NB4 (cell line): ENCODE measurements at regions not wholly inside any gene's neighbourhood (a gene's known extent, or its start where the extent isn't known, plus 50 kb on each side); places are given as distances from the start of the nearest gene placed in this dataset.

Experiments used
- POLR2A ChIP-seq: IDR thresholded peaks from 2 replicates; pipeline ENCODE4 v1.6.1; 2011; ENCODE audit warnings: mild to moderate bottlenecking; ENCODE audit not compliant: insufficient read length; ENCODE audit errors: extremely low read depth
- TF ChIP-seq, protein P1 (sequence below): IDR thresholded peaks from one replicate; pipeline ENCODE4 v1.5.1; 2012; ENCODE audit warnings: low read depth, low read length

- TF ChIP-seq, protein P1, sequence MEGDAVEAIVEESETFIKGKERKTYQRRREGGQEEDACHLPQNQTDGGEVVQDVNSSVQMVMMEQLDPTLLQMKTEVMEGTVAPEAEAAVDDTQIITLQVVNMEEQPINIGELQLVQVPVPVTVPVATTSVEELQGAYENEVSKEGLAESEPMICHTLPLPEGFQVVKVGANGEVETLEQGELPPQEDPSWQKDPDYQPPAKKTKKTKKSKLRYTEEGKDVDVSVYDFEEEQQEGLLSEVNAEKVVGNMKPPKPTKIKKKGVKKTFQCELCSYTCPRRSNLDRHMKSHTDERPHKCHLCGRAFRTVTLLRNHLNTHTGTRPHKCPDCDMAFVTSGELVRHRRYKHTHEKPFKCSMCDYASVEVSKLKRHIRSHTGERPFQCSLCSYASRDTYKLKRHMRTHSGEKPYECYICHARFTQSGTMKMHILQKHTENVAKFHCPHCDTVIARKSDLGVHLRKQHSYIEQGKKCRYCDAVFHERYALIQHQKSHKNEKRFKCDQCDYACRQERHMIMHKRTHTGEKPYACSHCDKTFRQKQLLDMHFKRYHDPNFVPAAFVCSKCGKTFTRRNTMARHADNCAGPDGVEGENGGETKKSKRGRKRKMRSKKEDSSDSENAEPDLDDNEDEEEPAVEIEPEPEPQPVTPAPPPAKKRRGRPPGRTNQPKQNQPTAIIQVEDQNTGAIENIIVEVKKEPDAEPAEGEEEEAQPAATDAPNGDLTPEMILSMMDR = no peak
- TF ChIP-seq POLR2A = no peak
These were observed 258.3 kb downstream of the TOMM20 start for GRCh38 chr1:234870020-234870981.
